AG04449 (cell line): ENCODE measurements at regions not wholly inside any gene's neighbourhood (a gene's known extent, or its start where the extent isn't known, plus 50 kb on each side); places are given as distances from the start of the nearest gene placed in this dataset.

Experiments
- CTCF ChIA-PET: fragments of 350-600 bp; formaldehyde crosslinking; extraction: SDS; loops from one replicate; lab custom pipeline; 2021; ENCODE audit warnings: antibody characterized with exemption; lab: Yijun Ruan, JAX
- POLR2A ChIA-PET: fragments of 400-600, 350-600 bp; formaldehyde crosslinking; extraction: SDS; loops from one replicate; lab custom pipeline; 2020; ENCODE audit warnings: antibody characterized with exemption, inconsistent platforms; lab: Yijun Ruan, JAX
- DNase-seq: peaks from one replicate; pipeline ENCODE4 v3.0.0-alpha.2; 2010; ENCODE audit warnings: low read depth, low spot score
- H3K4me3 ChIP-seq: 2 replicates; pipeline ENCODE4 v1.5.1; 2011; ENCODE audit warnings: low read depth, mild to moderate bottlenecking, control low read depth, low read length
- TF ChIP-seq, protein P1 (sequence below): IDR thresholded peaks from one replicate; pipeline ENCODE4 v1.5.1; 2011; ENCODE audit warnings: mild to moderate bottlenecking, moderate library complexity, low read length, control low read depth, inconsistent platforms; ENCODE audit not compliant: insufficient read depth; ENCODE audit errors: missing control alignments

DNA sequence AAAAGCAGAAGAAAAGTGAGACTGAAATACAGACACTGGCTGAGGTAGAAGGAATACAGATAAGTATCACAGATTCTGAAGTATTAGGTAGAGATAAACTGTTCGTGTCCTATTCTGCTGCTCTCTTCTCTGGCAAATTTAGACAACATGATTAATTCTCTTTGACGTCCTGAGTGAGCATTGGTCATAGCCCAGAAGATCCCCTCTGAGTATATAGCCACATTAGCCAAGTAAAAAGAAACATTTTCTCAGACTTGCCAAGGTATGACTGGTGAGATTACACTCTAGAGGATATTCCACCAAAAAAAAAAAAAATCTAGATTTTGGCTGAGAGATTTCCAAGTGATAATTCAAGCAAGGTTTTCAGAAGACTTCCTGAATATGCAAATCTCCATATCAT is 111.4 kb upstream of the ALCAM start:
- TF ChIP-seq, protein P1, sequence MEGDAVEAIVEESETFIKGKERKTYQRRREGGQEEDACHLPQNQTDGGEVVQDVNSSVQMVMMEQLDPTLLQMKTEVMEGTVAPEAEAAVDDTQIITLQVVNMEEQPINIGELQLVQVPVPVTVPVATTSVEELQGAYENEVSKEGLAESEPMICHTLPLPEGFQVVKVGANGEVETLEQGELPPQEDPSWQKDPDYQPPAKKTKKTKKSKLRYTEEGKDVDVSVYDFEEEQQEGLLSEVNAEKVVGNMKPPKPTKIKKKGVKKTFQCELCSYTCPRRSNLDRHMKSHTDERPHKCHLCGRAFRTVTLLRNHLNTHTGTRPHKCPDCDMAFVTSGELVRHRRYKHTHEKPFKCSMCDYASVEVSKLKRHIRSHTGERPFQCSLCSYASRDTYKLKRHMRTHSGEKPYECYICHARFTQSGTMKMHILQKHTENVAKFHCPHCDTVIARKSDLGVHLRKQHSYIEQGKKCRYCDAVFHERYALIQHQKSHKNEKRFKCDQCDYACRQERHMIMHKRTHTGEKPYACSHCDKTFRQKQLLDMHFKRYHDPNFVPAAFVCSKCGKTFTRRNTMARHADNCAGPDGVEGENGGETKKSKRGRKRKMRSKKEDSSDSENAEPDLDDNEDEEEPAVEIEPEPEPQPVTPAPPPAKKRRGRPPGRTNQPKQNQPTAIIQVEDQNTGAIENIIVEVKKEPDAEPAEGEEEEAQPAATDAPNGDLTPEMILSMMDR: no peak
- ChIA-PET CTCF (no interaction called here), POLR2A (no interaction called here)
- H3K4me3 ChIP-seq: no peak overlapping the region
- no peak for DNase-seq

DNA sequence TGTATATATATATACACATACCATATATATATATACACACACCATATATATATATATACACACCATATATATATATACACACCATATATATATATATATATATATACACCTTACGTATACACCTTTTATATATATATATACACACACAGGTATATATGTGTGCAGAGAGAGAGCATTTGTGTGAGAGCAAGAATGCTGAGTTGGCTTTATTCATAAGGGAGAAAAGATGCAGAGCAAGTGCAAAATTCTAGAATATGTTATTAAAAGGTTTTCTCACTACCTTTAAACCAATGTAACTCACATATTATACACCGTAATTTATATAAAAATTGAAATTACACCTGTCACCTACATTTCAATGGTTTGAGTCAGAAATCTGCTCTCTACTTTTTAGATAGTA is 107.2 kb upstream of the ALCAM start:
- ChIA-PET POLR2A (no interaction called here), CTCF (no interaction called here)
- no peak for DNase-seq
- H3K4me3 ChIP-seq: no peak overlapping the region
- TF ChIP-seq, protein P1: no peak

DNA sequence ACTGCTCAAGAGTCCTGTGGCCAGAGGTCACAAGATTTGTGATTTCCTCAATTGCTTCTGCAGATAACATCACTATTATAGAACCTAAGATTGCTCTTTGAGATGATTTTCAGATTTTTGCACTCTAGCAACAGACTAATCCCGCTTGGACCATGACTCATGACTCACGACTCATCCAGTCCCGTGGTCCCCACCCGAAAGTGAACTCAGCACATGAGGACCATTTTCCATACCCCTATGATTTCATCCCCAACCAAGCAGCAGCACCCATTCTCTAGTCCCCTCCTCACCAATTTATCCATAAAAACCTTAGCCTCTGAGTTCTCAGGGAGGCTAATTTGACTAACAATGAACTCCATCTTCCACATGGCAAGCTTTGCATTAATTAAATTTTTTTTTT is 106.3 kb upstream of the ALCAM start:
- no peak for DNase-seq
- H3K4me3 ChIP-seq: no peak overlapping the region
- POLR2A ChIA-PET: no interaction called here
- CTCF ChIA-PET: no interaction called here
- TF ChIP-seq, protein P1: no peak

DNA sequence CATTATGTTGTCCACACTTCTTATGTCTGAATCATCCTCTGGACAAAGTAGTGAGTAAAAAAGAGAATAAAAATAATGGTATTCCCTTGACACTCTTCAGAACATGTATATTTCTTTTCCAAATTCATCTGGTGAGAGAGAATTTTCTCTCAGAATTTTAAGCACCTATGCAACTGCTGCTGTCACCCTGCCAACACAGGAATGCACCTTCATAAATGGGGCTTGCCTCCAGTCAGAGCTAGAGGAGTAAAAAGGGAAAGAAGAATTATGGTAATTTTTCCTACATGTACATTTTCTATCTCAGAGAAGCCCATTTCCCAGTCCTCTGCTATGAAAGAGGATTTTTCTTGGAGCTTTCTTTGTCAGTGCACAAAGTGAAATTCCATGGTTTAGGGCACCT is 92.2 kb upstream of the ALCAM start:
- no peak for DNase-seq
- POLR2A ChIA-PET: interaction anchor here (1.3 kb wide), 1 partner anchor 80 kb away, joined by 5 read pairs; no protein-coding TSS in a partner anchor
- H3K4me3 ChIP-seq: no peak overlapping the region
- CTCF ChIA-PET: no interaction called here
- TF ChIP-seq, protein P1: no peak

DNA sequence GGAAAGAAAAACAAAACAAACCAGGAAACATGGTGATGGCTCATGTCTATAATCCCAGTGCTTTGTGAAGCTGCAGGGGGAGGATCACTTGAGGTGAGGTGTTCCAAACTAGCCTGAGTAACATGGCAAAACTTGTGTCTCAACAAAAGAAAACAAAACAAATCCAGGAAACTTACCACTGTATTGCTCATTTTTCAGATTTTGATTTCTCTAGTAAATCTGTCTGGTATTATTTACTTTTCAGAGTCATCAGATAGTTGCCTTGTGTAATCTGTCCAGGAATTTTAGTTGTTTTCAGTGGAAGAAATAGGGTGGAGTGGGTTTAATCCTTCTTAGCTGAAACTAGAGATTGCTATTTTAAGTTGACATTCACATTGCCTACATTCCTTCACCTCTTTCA is 91.8 kb upstream of the ALCAM start:
- ChIA-PET CTCF (no interaction called here), POLR2A (interaction anchor here (1.3 kb wide), 1 partner anchor 80 kb away, joined by 5 read pairs; no protein-coding TSS in a partner anchor)
- TF ChIP-seq, protein P1: no peak
- DNase-seq: peak; percentile 34
- H3K4me3 ChIP-seq: no peak overlapping the region

DNA sequence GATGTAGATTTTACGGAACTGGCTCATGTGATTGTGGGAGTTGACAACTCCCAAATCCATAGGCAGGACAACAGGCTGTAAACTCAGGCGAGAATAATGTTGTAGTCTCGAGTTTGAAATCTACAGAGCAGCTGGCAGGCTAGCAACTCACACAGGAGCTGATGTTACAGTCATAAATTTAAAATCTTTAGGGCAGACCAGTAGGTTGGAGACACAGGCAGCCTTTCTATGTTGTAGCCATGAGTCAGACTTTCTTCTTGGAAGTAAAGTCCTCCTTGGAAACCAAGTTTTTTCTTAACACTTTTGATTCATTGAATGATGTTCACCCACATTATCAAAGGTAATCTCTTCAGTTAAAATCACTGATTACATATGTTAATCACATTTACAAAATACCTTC is 89.1 kb upstream of the ALCAM start:
- POLR2A ChIA-PET: no interaction called here
- TF ChIP-seq, protein P1: no peak
- no peak for DNase-seq
- CTCF ChIA-PET: no interaction called here
- no peak overlapping the region for H3K4me3 ChIP-seq

DNA sequence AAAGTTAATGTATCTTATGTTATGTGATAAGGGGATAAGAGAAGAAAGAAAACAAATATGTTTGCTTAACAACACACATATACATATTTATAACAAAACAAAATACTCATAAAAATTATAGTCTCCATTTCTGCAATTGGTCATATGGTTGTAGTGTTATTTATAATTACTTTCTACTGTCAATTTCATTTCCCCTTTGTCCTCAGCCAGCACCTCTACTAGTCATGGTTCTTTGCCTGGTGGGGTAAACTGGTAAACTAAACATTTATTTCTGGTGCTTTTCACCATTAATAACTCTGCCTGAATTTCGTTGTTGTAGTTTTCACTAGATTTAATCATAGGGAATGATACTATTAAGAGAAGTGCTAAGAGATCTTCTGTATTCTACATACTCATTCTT is 88.0 kb upstream of the ALCAM start:
- DNase-seq: no peak
- ChIA-PET CTCF (no interaction called here), POLR2A (no interaction called here)
- TF ChIP-seq, protein P1: no peak
- H3K4me3 ChIP-seq: no peak overlapping the region
